Vagina (tissue), 2 donors: ENCODE measurements at regions not wholly inside any gene's neighbourhood (a gene's known extent, or its start where the extent isn't known, plus 50 kb on each side); places are given as distances from the start of the nearest gene placed in this dataset.

Experiments used
- CTCF ChIP-seq, 3 experiments: fragments of 450-650 bp in 2 of 3; fragments of 200-600 bp in 1 of 3; sonication (generic) in 1 of 3; IDR thresholded peaks; one replicate each; pipeline ENCODE4 v1.5.1; 2017 to 2019; ENCODE audit warnings: antibody characterized with exemption in 3 of 3, mild to moderate bottlenecking in 2 of 3, moderate library complexity in 2 of 3
- POLR2A ChIP-seq, 2 donors: fragments of 450-650 bp; IDR thresholded peaks; one replicate each; pipeline ENCODE4 v1.6.1; 2017; ENCODE audit warnings: antibody characterized with exemption in 2 of 2, mild to moderate bottlenecking in 2 of 2, moderate library complexity in 2 of 2

DNA sequence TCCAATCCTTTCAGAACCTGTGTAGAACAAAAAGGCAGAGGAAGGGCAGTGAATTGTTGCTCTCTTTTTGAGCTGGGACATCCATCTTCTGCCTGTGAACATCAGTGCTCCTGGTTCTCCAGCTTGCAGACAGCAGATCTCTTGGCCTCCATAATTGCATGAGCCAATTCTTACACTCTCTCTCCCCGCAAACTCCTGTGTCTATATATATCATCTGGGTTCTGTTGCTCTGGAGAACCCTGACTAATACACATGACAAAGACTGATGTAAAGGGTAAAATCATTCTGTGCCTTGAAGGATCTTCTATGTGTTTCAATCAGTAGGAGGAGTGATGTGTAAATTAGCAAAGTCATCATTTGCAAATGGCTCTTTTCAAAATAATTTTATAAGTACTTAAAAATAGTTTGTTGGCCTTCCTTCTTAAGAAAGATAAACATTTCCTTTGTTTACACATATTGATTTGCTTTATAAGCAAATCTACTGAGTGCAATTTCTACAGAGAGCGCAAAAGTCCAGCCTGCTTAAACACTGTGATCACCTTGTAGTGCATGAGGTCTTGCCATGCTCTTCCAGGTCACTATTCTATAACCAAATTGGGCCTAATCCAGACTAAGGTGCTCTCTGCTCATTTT is 154.9 kb upstream of the ANKRD28 start:
- TF ChIP-seq CTCF (IDR thresholded peaks at IDR 0.05) (no peak), POLR2A (IDR thresholded peaks at IDR 0.05) (no peak)
